Activated CD8-positive, alpha-beta memory T cell treated with anti-CD3 and anti-CD28 coated beads for 1 hour (primary cell): ENCODE measurements at regions not wholly inside any gene's neighbourhood (a gene's known extent, or its start where the extent isn't known, plus 50 kb on each side); places are given as distances from the start of the nearest gene placed in this dataset.
"Not testable (repeated sequence)": the region's sequence is repeated elsewhere in the genome, so short reads cannot be mapped to it uniquely, and the experiment has no call there.

Experiments
- DNase-seq, 2 donors: peaks; one replicate each; pipeline ENCODE4 v3.0.0-alpha.2; 2020; ENCODE audit warnings: low read depth in 1 of 2; ENCODE audit errors: extremely low read depth in 1 of 2

DNA sequence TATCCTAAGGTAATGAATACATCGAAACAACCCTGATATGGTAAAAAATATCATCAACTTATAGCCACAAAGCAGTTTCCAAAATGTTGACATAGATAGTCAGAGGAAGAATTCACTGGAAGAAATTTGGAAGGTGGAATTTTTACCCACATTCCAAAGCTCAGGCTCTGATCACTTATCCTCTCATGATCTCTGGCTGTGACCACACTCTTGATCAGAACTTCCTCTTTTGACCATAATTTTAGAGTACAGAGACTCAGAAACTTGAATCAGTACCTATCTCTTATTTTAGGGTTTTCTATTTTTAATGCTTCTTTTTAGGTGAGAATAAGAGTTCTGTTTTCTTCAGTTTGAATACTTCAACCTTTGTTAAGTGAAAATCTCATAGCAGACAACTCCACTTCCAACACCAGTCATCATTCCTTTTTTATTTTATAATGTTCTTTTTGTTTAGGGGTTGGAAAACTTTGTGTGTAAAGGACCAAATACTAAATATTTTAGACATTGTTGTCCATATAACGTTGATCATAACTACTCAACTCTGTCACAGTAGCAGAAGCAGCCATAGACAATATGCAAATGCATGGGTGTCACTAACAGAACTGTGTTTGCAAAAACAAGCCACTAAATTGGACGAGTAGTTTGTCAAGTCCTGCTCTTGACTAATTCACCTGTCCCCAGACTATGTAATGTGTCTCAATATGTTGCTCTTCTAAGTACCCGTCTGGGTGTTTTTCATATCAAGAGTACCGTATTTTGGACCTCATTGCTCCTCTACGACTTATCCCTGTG is 891.6 kb upstream of the CRIM1 start:
- no peak for DNase-seq

DNA sequence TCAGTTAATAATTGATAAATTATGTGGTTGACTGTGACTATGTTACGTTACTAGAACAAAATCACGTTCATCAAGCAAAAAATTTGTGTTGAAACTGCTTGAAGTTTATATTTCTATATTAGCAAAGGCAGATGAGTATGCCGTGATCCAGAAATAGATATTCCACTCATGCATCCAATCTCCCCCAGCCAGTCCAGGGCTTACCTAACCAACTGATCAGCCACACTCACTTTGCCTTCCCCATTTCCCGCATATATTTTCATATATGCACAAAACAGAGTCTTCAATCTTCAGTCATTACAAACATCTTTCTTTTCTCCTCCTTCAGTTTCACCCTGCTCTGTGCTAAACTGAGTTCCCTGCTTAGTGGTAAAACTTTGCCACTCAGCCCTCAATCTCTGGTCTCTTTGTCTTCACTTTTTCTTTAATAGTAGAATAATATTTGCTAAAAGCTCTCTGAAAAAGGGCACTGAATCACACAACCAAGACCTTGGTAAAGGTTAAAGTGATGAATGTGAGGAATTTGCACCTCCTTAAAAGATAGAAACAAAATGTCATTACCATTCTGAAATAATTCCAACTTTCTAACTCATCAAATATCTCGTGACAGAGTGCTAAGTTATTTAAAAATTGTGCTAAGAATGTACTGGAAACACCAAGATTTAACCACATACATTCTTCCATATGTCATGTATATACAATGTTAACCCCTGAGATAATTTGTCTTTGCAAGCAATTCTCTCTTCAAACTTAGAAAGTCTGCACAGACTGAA is 893.2 kb upstream of the CRIM1 start:
- DNase-seq: no peak

DNA sequence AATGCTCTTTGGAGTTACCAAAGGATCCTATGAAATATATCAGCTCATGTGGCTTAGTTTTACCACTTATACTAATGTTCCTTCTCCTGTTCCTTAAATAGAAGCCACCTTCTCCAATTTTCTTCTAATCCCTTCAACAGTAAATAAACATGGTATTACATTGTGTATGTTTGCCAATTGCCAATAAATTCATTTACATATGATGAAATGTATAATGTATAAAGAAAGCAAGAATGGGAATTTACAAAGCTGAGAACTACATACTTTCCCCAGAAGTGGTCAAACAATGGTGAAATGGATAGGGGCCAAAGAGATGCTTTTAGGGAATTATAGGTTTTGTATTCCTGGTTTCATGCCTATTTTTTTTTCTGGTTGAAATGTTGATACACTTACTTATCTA is 894.2 kb upstream of the CRIM1 start:
- DNase-seq: no peak

GRCh38 chr2:35454966-35455638 is 900.5 kb upstream of the CRIM1 start:
- DNase-seq: no peak

GRCh38 chr2:35447821-35448220 is 907.8 kb upstream of the CRIM1 start:
- DNase-seq: no peak

- no peak for DNase-seq
These were observed 908.4 kb upstream of the CRIM1 start for GRCh38 chr2:35447215-35447614.

DNA sequence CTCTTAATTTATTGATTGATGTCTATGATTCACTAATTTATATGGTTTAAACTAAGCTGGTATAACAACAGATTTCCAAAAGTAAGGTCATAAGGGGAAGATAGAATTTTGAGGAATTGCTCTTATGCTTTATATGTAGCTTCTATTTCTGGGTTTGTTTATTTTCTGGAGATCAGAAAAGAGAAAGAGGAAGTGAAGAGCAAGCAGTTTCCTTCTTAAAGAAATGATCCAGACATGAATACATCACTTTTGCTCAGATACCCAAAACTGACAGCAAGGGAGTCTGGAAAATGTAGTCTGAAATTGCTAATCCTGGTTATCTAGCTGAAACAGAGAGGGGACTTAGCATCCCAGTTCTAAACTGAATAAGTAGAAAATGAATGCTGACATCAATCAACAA is 912.5 kb upstream of the CRIM1 start:
- DNase-seq: no peak

DNA sequence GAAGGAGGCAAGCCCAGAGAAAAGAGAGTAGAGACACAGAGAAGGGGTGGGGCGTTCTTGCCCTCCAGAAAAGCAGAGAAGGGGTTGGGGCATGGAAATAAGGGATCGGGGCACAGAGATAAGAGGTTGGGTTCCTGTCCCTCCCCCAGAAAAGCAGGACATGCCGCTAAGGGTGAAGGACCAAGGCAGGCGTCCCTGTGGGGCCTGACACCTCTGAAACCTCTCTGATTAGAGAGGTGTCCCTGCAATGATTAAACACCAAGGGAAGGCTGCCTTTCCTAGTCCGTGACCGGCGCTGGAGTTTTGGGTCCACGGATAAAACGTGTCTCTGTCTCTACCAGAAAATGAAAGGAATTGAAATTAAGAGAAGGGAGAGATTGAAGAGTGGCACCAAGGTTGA is 914.0 kb upstream of the CRIM1 start:
- DNase-seq: not testable (repeated sequence)

GRCh38 chr2:35440308-35440707 is 915.3 kb upstream of the CRIM1 start:
- DNase-seq: not testable (repeated sequence)

- not testable (repeated sequence) for DNase-seq
These were observed 918.7 kb upstream of the CRIM1 start for GRCh38 chr2:35436893-35437292.

DNA sequence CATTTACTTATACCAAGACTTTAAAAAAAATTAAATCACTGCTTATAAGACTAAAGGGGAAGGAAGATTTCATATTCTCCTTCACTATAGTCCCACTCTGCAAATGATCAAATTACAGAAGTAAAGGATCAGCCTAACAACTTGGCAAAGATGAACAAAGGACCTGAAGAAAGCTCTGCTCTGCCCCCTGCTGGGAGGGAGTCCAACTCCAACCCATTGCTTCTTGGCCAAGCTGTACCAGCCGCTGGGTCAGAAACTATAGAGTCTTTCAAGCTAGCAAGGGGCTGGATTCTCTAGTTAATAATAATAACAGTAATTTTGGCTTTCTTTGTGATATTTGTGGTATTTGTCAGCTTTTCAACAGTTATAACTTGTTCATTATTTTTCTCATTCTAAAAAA is 927.0 kb upstream of the CRIM1 start:
- no peak for DNase-seq

DNA sequence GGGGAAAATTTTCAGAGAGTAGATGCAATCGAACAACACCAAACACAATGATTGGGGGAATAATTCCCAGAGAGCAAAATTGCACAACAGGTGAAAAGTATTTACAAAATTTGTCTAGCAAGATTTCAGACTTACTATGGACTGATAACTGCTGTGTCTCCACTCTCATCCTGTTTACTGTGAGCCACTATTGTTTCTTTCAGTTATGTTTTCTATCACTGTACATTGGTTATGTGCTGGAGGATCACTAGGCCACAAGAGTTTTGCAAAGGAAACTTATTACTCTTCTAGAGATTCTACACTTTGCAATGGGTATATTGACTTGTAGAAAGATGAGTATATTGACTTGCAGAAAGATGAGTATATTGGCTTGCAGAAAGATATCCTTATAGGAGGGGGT is 934.1 kb upstream of the CRIM1 start:
- DNase-seq: no peak

DNA sequence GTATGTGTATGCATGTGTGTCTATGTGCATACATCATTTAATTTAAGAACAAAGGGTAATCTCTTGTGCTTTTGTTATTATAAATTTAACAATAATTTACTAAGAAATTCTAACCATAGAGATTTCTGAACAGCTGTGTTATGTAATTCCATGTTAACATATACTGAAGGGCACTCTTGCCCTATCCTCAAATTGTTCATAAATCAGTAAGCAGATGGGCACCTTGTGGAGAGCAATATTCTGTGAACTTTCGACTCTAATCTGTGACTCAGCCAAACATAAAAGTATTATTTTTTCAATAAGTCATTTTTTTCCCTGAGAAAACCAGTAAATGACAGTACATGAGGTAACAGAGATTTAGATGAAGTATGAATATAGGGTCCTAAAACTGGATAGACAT is 938.3 kb upstream of the CRIM1 start:
- no peak for DNase-seq

DNA sequence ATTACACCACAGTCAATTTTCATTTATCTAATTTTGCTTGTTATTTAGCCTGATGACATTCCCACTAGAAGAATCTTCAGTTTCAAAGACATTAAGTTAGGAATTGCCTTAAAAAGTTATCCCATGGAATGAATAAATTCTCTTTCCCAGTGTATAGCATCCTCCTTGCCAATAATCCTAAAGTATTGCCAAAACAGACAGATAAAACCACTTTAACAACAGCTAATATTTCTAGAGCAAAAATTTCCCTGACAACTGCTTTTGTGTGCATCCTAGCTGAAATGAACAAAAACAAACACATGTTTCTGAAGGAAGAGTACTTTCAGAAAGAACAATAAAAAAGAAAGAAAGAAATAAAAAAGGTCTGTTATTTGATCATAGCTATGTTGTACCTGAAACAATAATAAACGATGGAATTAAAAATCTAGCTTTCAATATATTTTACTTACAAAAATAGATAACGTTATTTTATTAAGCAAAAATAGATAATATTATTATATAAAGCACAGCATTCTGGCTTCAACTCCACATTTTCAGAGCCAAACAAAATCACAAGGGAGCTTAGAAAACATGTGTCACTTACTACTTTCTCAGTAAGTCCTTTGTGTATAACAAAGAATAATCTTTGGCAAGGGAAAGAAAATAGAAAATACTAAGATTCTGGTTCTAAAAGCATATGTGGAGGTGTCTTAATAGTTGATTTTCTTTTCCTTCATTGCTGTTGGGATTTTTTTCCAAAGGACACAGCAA is 939.0 kb upstream of the CRIM1 start:
- no peak for DNase-seq

- no peak for DNase-seq
These were observed 939.6 kb upstream of the CRIM1 start for GRCh38 chr2:35415942-35416341.

GRCh38 chr2:35415282-35415681 is 940.3 kb upstream of the CRIM1 start:
- no peak for DNase-seq

DNA sequence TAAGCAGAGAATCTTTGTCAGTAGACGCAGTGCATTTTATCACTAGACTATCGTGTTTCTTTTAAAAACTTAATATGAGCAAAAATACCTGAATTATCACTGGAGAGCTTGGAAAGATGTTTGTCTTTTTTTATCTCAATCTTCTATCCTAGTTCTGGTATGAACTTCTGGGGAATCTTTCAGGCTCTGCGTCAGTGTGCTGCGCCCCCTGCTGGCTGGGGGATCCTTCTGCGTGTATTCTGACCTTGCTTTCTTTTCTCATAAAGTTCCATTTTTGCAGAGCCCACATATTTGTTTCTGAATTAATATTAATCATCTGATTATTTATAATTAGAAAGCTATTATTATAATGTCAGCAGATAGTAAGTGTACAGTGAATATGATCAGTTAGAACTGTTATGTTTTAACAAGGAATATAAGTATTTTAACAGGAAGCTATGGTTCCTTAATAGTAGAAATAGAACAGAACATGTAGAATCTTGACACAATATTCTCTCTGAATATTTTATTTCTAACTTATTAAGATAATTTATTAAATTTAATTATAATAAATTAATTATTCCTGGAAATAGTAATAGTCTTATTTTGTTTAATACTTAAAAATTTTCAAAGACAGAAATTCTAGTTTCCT is 945.0 kb upstream of the CRIM1 start:
- peak in 1 of 2 donors; percentile 4 for DNase-seq

DNA sequence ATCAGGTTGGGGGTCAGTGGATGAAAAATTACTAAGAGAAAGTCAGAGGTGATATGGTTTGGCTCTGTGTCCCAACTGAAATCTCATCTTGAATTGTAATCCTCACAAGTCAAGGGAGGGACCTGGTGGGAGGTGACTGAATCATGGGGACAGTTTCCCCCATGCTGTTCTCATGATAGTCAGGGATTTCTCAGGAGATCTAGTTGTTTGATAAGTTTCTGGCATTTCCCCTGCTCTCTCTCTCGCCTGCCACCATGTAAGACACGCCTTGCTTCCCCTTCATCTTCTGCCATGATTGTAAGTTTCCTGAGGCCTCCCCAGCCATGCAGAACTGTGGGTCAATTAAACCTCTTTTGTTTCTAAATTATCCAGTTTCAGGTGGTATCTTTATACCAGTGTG is 945.8 kb upstream of the CRIM1 start:
- DNase-seq: no peak

- no peak for DNase-seq
These were observed 947.3 kb upstream of the CRIM1 start for GRCh38 chr2:35408320-35408719.

- DNase-seq: no peak
These were observed 963.7 kb upstream of the CRIM1 start for GRCh38 chr2:35391736-35392442.
